SK-N-SH (cell line): ENCODE measurements at regions not wholly inside any gene's neighbourhood (a gene's known extent, or its start where the extent isn't known, plus 50 kb on each side); places are given as distances from the start of the nearest gene placed in this dataset.

Experiments used
- CTCF ChIA-PET: fragments of 300-600, 350-600 bp; formaldehyde crosslinking; extraction: SDS; loops from one replicate; lab custom pipeline; 2021; lab: Yijun Ruan, JAX
- POLR2A ChIA-PET: fragments of 350-600 bp; sonication (Branson Sonifier 250); formaldehyde crosslinking; extraction: SDS; loops from one replicate; lab custom pipeline; 2020; ENCODE audit warnings: antibody characterized with exemption, inconsistent platforms; lab: Yijun Ruan, JAX
- DNase-seq: peaks from one replicate; pipeline ENCODE4 v3.0.0; 2012
- H2AFZ ChIP-seq: fragments of 200-600 bp; sonication (generic); 2 replicates; pipeline ENCODE4 v1.8.1; 2016; ENCODE audit warnings: antibody characterized with exemption, mild to moderate bottlenecking, low read depth
- H3F3A ChIP-seq: fragments of 200-600 bp; sonication (generic); replicated peaks from 2 replicates; pipeline ENCODE3; 2016; ENCODE audit warnings: antibody characterized with exemption, mild to moderate bottlenecking; ENCODE audit not compliant: insufficient read depth
- H3K27ac ChIP-seq, 2 experiments: fragments of 200-500 bp in 1 of 2; fragments of 200-600 bp in 1 of 2; sonication (Bioruptor generic) in 1 of 2; sonication (generic), shearing (Covaris generic) in 1 of 2; 2 replicates each; pipeline versions ENCODE4 v1.5.1 to v1.6.1; 2014 to 2016; ENCODE audit warnings: low read depth in 2 of 2, inconsistent platforms in 1 of 2, low read length in 1 of 2, mild to moderate bottlenecking in 1 of 2, mixed read lengths in 1 of 2
- H3K27me3 ChIP-seq: fragments of 200-600 bp; sonication (generic), shearing (Covaris generic); 2 replicates; pipeline ENCODE4 v1.6.1; 2016; ENCODE audit warnings: mixed run types; ENCODE audit not compliant: insufficient read depth
- H3K36me3 ChIP-seq, 2 experiments: fragments of 200-500 bp in 1 of 2; fragments of 200-600 bp in 1 of 2; sonication (Bioruptor generic) in 1 of 2; sonication (generic) in 1 of 2; replicated peaks in 1 of 2; 2 replicates each; pipeline versions ENCODE3 to v1.5.1; 2014 to 2016; ENCODE audit warnings: low read length in 1 of 2, mild to moderate bottlenecking in 1 of 2; ENCODE audit not compliant: insufficient read depth in 2 of 2, control insufficient read depth in 1 of 2
- H3K4me1 ChIP-seq, 2 experiments: fragments of 200-500 bp in 1 of 2; fragments of 200-600 bp in 1 of 2; sonication (Bioruptor generic) in 1 of 2; sonication (generic), shearing (Covaris generic) in 1 of 2; 2 replicates each; pipeline versions ENCODE4 v1.5.1 to v1.6.1; 2014 to 2016; ENCODE audit warnings: low read depth in 1 of 2, low read length in 1 of 2, mixed run types in 1 of 2; ENCODE audit not compliant: insufficient read depth in 2 of 2, control insufficient read depth in 1 of 2
- H3K4me2 ChIP-seq: fragments of 200-600 bp; sonication (generic), shearing (Covaris generic); 2 replicates; pipeline ENCODE4 v1.6.1; 2017; ENCODE audit warnings: mixed run types
- H3K4me3 ChIP-seq, 2 experiments: fragments of 200-500 bp in 1 of 2; fragments of 200-600 bp in 1 of 2; sonication (Bioruptor generic) in 1 of 2; sonication (generic), shearing (Covaris generic) in 1 of 2; 2 replicates each; pipeline versions ENCODE4 v1.5.1 to v1.8.1; 2014 to 2016; ENCODE audit warnings: low read depth in 2 of 2, inconsistent platforms in 1 of 2, low read length in 1 of 2, mild to moderate bottlenecking in 1 of 2, mixed read lengths in 1 of 2, moderate library complexity in 1 of 2
- H3K79me2 ChIP-seq: fragments of 200-600 bp; sonication (generic); 2 replicates; pipeline ENCODE4 v1.8.1; 2017; ENCODE audit warnings: mild to moderate bottlenecking; ENCODE audit not compliant: insufficient read depth
- H3K9ac ChIP-seq: fragments of 200-600 bp; sonication (generic); 2 replicates; pipeline ENCODE4 v1.6.1; 2017; ENCODE audit warnings: mixed run types
- H3K9me2 ChIP-seq: fragments of 200-600 bp; sonication (generic); 2 replicates; pipeline ENCODE4 v1.6.1; 2017; ENCODE audit warnings: mixed run types
- H3K9me3 ChIP-seq: fragments of 200-600 bp; sonication (generic); 2 replicates; pipeline ENCODE4 v1.6.1; 2017; ENCODE audit warnings: mixed run types, mild to moderate bottlenecking, moderate library complexity
- H4K20me1 ChIP-seq: fragments of 200-600 bp; sonication (generic); 2 replicates; pipeline ENCODE4 v1.6.1; 2017; ENCODE audit warnings: mild to moderate bottlenecking, mixed run types; ENCODE audit not compliant: insufficient read depth
- CHD2 ChIP-seq: fragments of 150-350 bp; IDR thresholded peaks from 2 replicates; pipeline ENCODE4 v1.6.1; 2018; ENCODE audit warnings: low read length; ENCODE audit not compliant: partially characterized antibody
- FOSL2 ChIP-seq: IDR thresholded peaks from 2 replicates; pipeline ENCODE4 v1.4.0; 2012; ENCODE audit warnings: low read depth, mild to moderate bottlenecking, moderate library complexity, borderline replicate concordance
- FOXJ3 ChIP-seq: sonication (generic); formaldehyde crosslinking; IDR thresholded peaks from 2 replicates; pipeline ENCODE4 v1.5.1; 2020; ENCODE audit warnings: mild to moderate bottlenecking, missing genetic modification reagents
- FOXM1 ChIP-seq: IDR thresholded peaks from 2 replicates; pipeline ENCODE4 v1.4.0; 2012; ENCODE audit warnings: low read depth, mild to moderate bottlenecking
- GATA2 ChIP-seq: sonication (generic); formaldehyde crosslinking; IDR thresholded peaks from 2 replicates; pipeline ENCODE4 v1.5.0; 2020; ENCODE audit warnings: mild to moderate bottlenecking, missing genetic modification reagents
- IRF3 ChIP-seq: fragments of 150-350 bp; IDR thresholded peaks from 2 replicates; pipeline ENCODE4 v1.6.1; 2016; ENCODE audit warnings: mild to moderate bottlenecking, low read depth, low read length
- MEF2A ChIP-seq: IDR thresholded peaks from 2 replicates; pipeline ENCODE4 v1.4.0; 2012; ENCODE audit warnings: low read depth, borderline replicate concordance
- MXI1 ChIP-seq: IDR thresholded peaks from 2 replicates; pipeline ENCODE4 v1.6.1; 2012; ENCODE audit warnings: mild to moderate bottlenecking, low read depth, low read length, improper control_type of control experiment
- NFIC ChIP-seq: IDR thresholded peaks from 2 replicates; pipeline ENCODE4 v1.4.0; 2012; ENCODE audit warnings: borderline replicate concordance
- NRF1 ChIP-seq: IDR thresholded peaks from 2 replicates; pipeline ENCODE4 v1.6.1; 2012; ENCODE audit warnings: low read depth, mild to moderate bottlenecking, low read length
- RAD21 ChIP-seq: IDR thresholded peaks from 2 replicates; pipeline ENCODE4 v1.6.1; 2012; ENCODE audit warnings: mild to moderate bottlenecking, low read length
- REST ChIP-seq: IDR thresholded peaks from 2 replicates; pipeline ENCODE4 v1.6.1; 2012; ENCODE audit warnings: mild to moderate bottlenecking, low read depth, low read length, moderate library complexity
- RFX5 ChIP-seq: IDR thresholded peaks from 2 replicates; pipeline ENCODE4 v1.6.1; 2012; ENCODE audit warnings: mild to moderate bottlenecking, improper control_type of control experiment, low read length
- RXRA ChIP-seq: IDR thresholded peaks from 2 replicates; pipeline ENCODE4 v1.4.0; 2012; ENCODE audit warnings: low read depth, mild to moderate bottlenecking, borderline replicate concordance
- SMC3 ChIP-seq: IDR thresholded peaks from 2 replicates; pipeline ENCODE4 v1.6.1; 2012; ENCODE audit warnings: low read depth, low read length, improper control_type of control experiment
- TEAD4 ChIP-seq: IDR thresholded peaks from 2 replicates; pipeline ENCODE4 v1.4.0; 2012; ENCODE audit warnings: mild to moderate bottlenecking, borderline replicate concordance; ENCODE audit not compliant: insufficient read depth
- USF1 ChIP-seq: IDR thresholded peaks from 2 replicates; pipeline ENCODE4 v1.4.0; 2012; ENCODE audit warnings: low read depth, borderline replicate concordance
- USF2 ChIP-seq: fragments of 150-350 bp; IDR thresholded peaks from 2 replicates; pipeline ENCODE4 v1.6.1; 2017; ENCODE audit warnings: antibody characterized with exemption, low read length, low read depth, borderline replicate concordance
- YY1 ChIP-seq: IDR thresholded peaks from 2 replicates; pipeline ENCODE4 v1.4.0; 2012; ENCODE audit warnings: low read depth, mild to moderate bottlenecking
- ZBTB33 ChIP-seq: IDR thresholded peaks from 2 replicates; pipeline ENCODE4 v1.4.0; 2012; ENCODE audit warnings: low read depth, borderline replicate concordance
- WGBS: methylation state at CpG from one replicate; pipeline ENCODE4 v1.1.6; 2017; ENCODE audit warnings: low lambda C conversion rate; 5-methylcytosine and 5-hydroxymethylcytosine counted together

- no peak overlapping the region for H3K4me2 ChIP-seq
- WGBS, result 92% methylated on average over 9 of the region's 9 CpGs
Observed at GRCh38 chr13:109684824-109685202, 101.6 kb downstream of the IRS2 start.

More at GRCh38 chr13:109684824-109685202, 101.6 kb downstream of the IRS2 start:
- CTCF ChIA-PET, result no interaction called here
- no peaks in the 10 kb centered on the region for H3K9me3 ChIP-seq
- H3F3A ChIP-seq, result no peaks in the 10 kb centered on the region
- no peaks in the 10 kb centered on the region for H3K36me3 ChIP-seq
- H3K9ac ChIP-seq, result no peak overlapping the region
- POLR2A ChIA-PET, result no interaction called here
- no peaks in the 10 kb centered on the region for H3K79me2 ChIP-seq
- no peak overlapping the region for H2AFZ ChIP-seq
- no peaks in the 10 kb centered on the region for H3K9me2 ChIP-seq
- H4K20me1 ChIP-seq, result no peaks in the 10 kb centered on the region
- TF ChIP-seq RAD21, result no peak
- no peak for TF ChIP-seq USF1
- no peak for TF ChIP-seq TEAD4
- no peak for TF ChIP-seq FOXJ3
- TF ChIP-seq ZBTB33, result no peak
- TF ChIP-seq MEF2A, result no peak
- no peak for TF ChIP-seq FOSL2
- TF ChIP-seq IRF3, result no peak
- TF ChIP-seq FOXM1, result no peak
- TF ChIP-seq RFX5, result no peak
- TF ChIP-seq NRF1, result no peak
- no peak for TF ChIP-seq SMC3
- no peak for TF ChIP-seq CHD2
- TF ChIP-seq USF2, result no peak
- no peak for TF ChIP-seq NFIC
- TF ChIP-seq GATA2 (CRISPR knock-in tag), result no peak
- no peak for TF ChIP-seq YY1
- no peak for TF ChIP-seq MXI1
- TF ChIP-seq REST, result no peak
- no peak for TF ChIP-seq RXRA
- TF ChIP-seq, all 33 proteins: peak for 0
- H3K4me3 ChIP-seq, result no peak overlapping the region
- peaks cover 0 to 11% of the 10 kb centered on the region in 2 experiments; a peak in 1 of 4 replicates for H3K4me1 ChIP-seq
- DNase-seq, result no peak
- no peak overlapping the region; a peak in 1 of 4 replicates for H3K27ac ChIP-seq
- no peaks in the 10 kb centered on the region; the same call in 1 of the 2 replicates for H3K27me3 ChIP-seq
